Nephron progenitor cell (in vitro differentiated cells): ENCODE measurements at regions not wholly inside any gene's neighbourhood (a gene's known extent, or its start where the extent isn't known, plus 50 kb on each side); places are given as distances from the start of the nearest gene placed in this dataset.
"Not testable (repeated sequence)": the region's sequence is repeated elsewhere in the genome, so short reads cannot be mapped to it uniquely, and the experiment has no call there.

Experiments
- DNase-seq: peaks from one replicate; pipeline ENCODE4 v3.0.0; 2021
- H3K27ac Mint-ChIP-seq: 2 replicates; pipeline ENCODE4 v1.8.0; 2021; ENCODE audit warnings: mild to moderate bottlenecking, moderate library complexity, mixed read lengths
- H3K27me3 Mint-ChIP-seq: 2 replicates; pipeline ENCODE4 v1.8.0; 2021; ENCODE audit warnings: mild to moderate bottlenecking, low read depth, mixed read lengths; ENCODE audit not compliant: poor library complexity
- H3K36me3 Mint-ChIP-seq: 2 replicates; pipeline ENCODE4 v1.8.0; 2021; ENCODE audit warnings: low read depth, mixed read lengths
- H3K4me1 Mint-ChIP-seq: 2 replicates; pipeline ENCODE4 v1.8.0; 2021; ENCODE audit warnings: mixed read lengths
- H3K4me3 Mint-ChIP-seq: 2 replicates; pipeline ENCODE4 v1.8.0; 2021; ENCODE audit warnings: mild to moderate bottlenecking, moderate library complexity, mixed read lengths
- H3K9me3 Mint-ChIP-seq: 2 replicates; pipeline ENCODE4 v1.8.0; 2021; ENCODE audit warnings: mild to moderate bottlenecking, moderate library complexity, mixed read lengths
- CTCF ChIP-seq: fragments of 200-600 bp; sonication (generic); IDR thresholded peaks from 2 replicates; pipeline ENCODE4 v1.5.0; 2021; ENCODE audit warnings: antibody characterized with exemption

GRCh38 chr4:85126991-85127591, 160.6 kb upstream of the WDFY3 start:
- DNase-seq: no peak
- peaks cover 9% of the 10 kb centered on the region for H3K9me3 Mint-ChIP-seq

GRCh38 chr4:85127653-85128052, 161.2 kb upstream of the WDFY3 start:
- TF ChIP-seq CTCF: peak; percentile 77
- DNase-seq: peak; percentile 23
- Mint-ChIP-seq H3K27me3 (no peaks in the 10 kb centered on the region), H3K27ac (peak overlapping the region; percentile 82), H3K9me3 (peaks cover 9% of the 10 kb centered on the region), H3K4me1 (peaks cover 48% of the 10 kb centered on the region), H3K36me3 (no peaks in the 10 kb centered on the region), H3K4me3 (no peak overlapping the region)

More at GRCh38 chr4:85126991-85127591, 160.6 kb upstream of the WDFY3 start:
- peak overlapping the region; percentile 82 for H3K27ac Mint-ChIP-seq
- H3K27me3 Mint-ChIP-seq: no peaks in the 10 kb centered on the region
- H3K36me3 Mint-ChIP-seq: no peaks in the 10 kb centered on the region
- H3K4me1 Mint-ChIP-seq: peaks cover 48% of the 10 kb centered on the region
- TF ChIP-seq CTCF: no peak
- H3K4me3 Mint-ChIP-seq: no peak overlapping the region

GRCh38 chr4:85128246-85129204, 162.0 kb upstream of the WDFY3 start:
- no peaks in the 10 kb centered on the region for H3K27me3 Mint-ChIP-seq
- peak overlapping the region; percentile 51 for H3K4me3 Mint-ChIP-seq
- no peak for DNase-seq
- peak overlapping the region; percentile 86 for H3K27ac Mint-ChIP-seq
- H3K36me3 Mint-ChIP-seq: no peaks in the 10 kb centered on the region
- H3K9me3 Mint-ChIP-seq: peaks cover 9% of the 10 kb centered on the region
- no peak for TF ChIP-seq CTCF
- H3K4me1 Mint-ChIP-seq: peaks cover 48% of the 10 kb centered on the region

GRCh38 chr4:85129354-85130125, 163.1 kb upstream of the WDFY3 start:
- Mint-ChIP-seq H3K4me1 (peaks cover 48% of the 10 kb centered on the region), H3K4me3 (peak overlapping the region; percentile 7), H3K27ac (peak overlapping the region; percentile 86)
- not testable (repeated sequence) for H3K9me3 Mint-ChIP-seq, H3K36me3 Mint-ChIP-seq, H3K27me3 Mint-ChIP-seq
- peak; percentile 33 for DNase-seq

- Mint-ChIP-seq H3K27me3 (no peaks in the 10 kb centered on the region), H3K4me3 (no peak overlapping the region), H3K36me3 (no peaks in the 10 kb centered on the region), H3K4me1 (peaks cover 31% of the 10 kb centered on the region), H3K27ac (no peak overlapping the region), H3K9me3 (peaks cover 5% of the 10 kb centered on the region)
- DNase-seq: no peak
- TF ChIP-seq CTCF: no peak
Observed at GRCh38 chr4:85132117-85132516, 165.6 kb upstream of the WDFY3 start.

GRCh38 chr4:85132570-85132969, 166.1 kb upstream of the WDFY3 start:
- Mint-ChIP-seq H3K36me3 (no peaks in the 10 kb centered on the region), H3K27ac (no peak overlapping the region), H3K4me3 (no peak overlapping the region), H3K27me3 (no peaks in the 10 kb centered on the region), H3K4me1 (peaks cover 26% of the 10 kb centered on the region), H3K9me3 (peaks cover 10% of the 10 kb centered on the region)
- no peak for DNase-seq
- TF ChIP-seq CTCF: no peak

GRCh38 chr4:85139749-85140148, 173.3 kb upstream of the WDFY3 start:
- not testable (repeated sequence) for H3K36me3 Mint-ChIP-seq, H3K27ac Mint-ChIP-seq, H3K27me3 Mint-ChIP-seq, H3K4me3 Mint-ChIP-seq, H3K4me1 Mint-ChIP-seq, DNase-seq
- H3K9me3 Mint-ChIP-seq: peaks cover 13% of the 10 kb centered on the region
